Fibroblast of mammary gland (primary cell): ENCODE measurements at regions not wholly inside any gene's neighbourhood (a gene's known extent, or its start where the extent isn't known, plus 50 kb on each side); places are given as distances from the start of the nearest gene placed in this dataset.

ENCODE experiments used
- DNase-seq: peaks from one replicate; pipeline ENCODE4 v3.0.0-alpha.2; 2010; ENCODE audit warnings: low read depth
- H3K4me3 ChIP-seq: 2 replicates; pipeline ENCODE4 v1.5.1; 2011; ENCODE audit warnings: low read depth, mild to moderate bottlenecking, low read length, moderate library complexity; ENCODE audit not compliant: control insufficient read depth
- TF ChIP-seq, protein P1 (sequence below): conservative IDR thresholded peaks from 2 replicates; pipeline ENCODE4 v1.5.1; 2011; ENCODE audit warnings: low read depth, low read length, inconsistent platforms; ENCODE audit not compliant: control insufficient read depth, insufficient read depth

DNA sequence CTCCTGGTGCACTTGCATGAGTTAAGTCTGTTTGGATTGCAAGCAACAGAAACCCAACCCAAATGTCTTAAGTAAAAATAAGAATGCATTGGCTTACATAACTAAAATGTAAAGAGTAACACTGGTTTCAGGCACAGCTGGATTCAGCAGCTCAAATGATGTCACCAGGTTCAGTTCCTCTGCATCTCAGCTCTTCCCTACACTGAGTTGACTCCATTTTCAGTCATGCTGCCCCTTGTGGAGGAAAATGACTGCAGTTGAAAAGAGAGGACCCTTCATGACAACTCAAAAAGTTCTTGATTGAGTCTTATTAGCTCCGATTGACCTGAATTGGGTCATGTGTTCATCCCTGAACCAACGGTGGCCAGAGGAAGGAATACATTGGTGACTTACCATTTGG, 138.5 kb upstream of the ABI3BP start:
- H3K4me3 ChIP-seq = no peak overlapping the region
- no peak for DNase-seq
- TF ChIP-seq, protein P1, sequence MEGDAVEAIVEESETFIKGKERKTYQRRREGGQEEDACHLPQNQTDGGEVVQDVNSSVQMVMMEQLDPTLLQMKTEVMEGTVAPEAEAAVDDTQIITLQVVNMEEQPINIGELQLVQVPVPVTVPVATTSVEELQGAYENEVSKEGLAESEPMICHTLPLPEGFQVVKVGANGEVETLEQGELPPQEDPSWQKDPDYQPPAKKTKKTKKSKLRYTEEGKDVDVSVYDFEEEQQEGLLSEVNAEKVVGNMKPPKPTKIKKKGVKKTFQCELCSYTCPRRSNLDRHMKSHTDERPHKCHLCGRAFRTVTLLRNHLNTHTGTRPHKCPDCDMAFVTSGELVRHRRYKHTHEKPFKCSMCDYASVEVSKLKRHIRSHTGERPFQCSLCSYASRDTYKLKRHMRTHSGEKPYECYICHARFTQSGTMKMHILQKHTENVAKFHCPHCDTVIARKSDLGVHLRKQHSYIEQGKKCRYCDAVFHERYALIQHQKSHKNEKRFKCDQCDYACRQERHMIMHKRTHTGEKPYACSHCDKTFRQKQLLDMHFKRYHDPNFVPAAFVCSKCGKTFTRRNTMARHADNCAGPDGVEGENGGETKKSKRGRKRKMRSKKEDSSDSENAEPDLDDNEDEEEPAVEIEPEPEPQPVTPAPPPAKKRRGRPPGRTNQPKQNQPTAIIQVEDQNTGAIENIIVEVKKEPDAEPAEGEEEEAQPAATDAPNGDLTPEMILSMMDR = no peak

DNA sequence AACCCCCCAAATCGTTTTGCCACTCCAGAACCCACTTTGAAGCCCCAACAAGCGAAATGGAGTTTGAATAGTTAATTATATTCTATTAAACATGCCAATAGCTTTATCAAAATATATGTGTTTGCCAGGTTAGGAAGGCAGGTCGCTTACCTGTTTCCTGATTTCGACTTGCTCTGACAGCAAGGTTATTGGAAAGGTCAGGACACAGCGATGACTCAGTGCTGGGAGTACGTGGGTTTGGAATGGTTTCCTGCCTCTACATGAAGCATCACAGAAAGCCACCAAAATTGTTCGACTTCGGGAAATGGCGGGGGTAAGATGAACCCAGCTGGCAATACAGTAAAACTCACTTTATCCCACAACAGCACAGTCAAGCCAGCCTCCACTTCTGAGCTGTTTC, 135.6 kb upstream of the ABI3BP start:
- H3K4me3 ChIP-seq = no peak overlapping the region
- TF ChIP-seq, protein P1 = no peak
- peak; percentile 21 for DNase-seq

DNA sequence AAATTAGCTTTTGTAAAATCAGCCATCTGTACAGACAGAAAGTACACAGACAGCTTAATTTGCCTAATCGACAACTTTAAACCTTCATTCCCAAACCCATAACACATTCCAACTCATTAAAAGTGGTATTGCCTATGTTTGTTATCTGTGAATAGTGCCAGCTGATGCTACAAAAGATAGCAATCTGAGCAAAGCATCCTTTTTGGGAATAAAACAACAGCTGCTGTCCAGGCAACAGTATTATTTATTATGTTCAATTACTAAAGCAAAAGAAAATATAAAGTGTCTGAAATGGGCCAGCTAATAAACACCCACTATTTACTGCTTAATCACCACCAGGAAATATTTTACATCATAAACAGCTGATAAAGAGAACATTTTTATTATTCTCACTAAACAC, 134.8 kb upstream of the ABI3BP start:
- no peak for DNase-seq
- TF ChIP-seq, protein P1 = no peak
- no peak overlapping the region for H3K4me3 ChIP-seq

DNA sequence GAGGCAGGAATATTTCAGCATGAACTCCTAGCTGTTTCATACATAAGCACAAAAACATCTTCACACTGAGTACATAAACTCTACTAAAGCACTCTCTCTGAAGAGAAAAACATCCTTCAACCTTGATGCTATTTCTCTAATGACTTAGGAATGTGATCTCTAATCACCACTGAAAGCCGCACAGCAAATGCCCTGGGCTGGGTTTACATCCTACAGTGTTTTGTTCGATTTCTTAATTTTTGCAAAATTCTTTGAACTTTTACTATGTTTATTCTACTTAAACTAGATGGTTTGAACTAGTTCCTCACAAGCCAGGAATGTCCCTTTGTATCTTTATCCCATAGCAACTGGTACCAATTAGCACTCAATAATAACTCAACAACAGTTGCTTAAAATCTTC, 130.9 kb upstream of the ABI3BP start:
- no peak overlapping the region for H3K4me3 ChIP-seq
- TF ChIP-seq, protein P1 = no peak
- no peak for DNase-seq

DNA sequence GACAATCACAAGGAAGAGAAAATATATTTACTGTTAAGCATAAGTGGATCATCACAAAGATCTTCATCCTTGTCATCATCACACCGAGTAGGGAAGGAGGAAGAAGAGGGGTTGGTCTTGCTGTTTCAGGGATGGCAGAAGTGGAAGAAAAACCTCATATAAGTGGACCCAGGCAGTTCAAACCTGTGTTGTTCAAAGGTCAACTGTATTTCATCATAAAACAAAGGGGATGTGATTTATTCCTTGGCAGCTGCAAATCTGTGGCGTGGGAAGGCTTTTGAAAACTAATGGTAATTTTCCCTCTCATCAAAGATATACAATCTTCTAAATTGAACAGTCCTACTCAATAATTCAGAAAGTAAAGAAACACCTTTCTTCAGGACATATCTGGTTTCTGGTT, 129.9 kb upstream of the ABI3BP start:
- no peak overlapping the region for H3K4me3 ChIP-seq
- DNase-seq = no peak
- TF ChIP-seq, protein P1 = no peak

DNA sequence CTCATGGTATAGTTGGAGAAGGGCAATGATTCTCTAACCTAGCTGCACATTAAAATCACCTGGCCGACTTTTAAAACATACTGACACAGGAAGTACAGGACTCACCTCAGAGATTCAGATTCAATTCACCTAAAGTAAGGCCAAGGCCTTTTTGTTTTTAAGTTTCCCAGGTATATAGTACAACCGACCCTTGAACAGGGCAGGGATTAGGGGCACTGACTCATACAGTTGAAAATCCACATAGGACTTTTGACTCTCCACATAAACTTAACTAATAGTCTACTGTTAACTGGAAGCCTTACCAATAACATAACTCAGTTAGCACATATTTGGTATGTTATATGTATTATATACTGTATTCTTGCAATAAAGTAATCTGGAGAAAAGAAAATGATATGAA, 129.5 kb upstream of the ABI3BP start:
- no peak for DNase-seq

DNA sequence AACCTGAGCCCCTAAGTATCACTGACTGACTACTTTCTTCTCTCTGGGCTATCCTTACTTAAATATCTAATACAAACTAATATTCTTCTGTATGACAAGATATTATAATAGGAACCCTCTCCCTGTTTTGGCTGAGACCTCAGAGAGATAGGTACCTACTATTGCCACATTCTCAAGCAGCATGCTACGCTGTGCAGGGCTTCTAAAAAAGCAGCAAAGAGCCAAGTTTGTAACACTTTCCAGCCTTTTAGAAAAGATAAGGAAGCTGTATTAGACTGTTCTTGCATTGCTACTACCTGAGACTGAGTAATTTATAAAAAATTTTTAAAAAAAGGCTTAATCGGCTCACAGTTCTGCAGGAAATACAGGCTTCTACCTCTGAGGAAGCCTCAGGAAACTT, 126.8 kb upstream of the ABI3BP start:
- no peak for DNase-seq
- H3K4me3 ChIP-seq = no peak overlapping the region
- TF ChIP-seq, protein P1 = no peak

More for the DNA sequence above, 129.5 kb upstream of the ABI3BP start:
- TF ChIP-seq, protein P1 = no peak
- no peak overlapping the region for H3K4me3 ChIP-seq
